CD4-positive, alpha-beta T cell treated with Interleukin-1 beta for 1 hour (primary cell): ENCODE measurements at regions not wholly inside any gene's neighbourhood (a gene's known extent, or its start where the extent isn't known, plus 50 kb on each side); places are given as distances from the start of the nearest gene placed in this dataset.

Experiments
- DNase-seq, 2 donors: peaks; one replicate each; pipeline ENCODE4 v3.0.0-alpha.2; 2020 to 2022

DNA sequence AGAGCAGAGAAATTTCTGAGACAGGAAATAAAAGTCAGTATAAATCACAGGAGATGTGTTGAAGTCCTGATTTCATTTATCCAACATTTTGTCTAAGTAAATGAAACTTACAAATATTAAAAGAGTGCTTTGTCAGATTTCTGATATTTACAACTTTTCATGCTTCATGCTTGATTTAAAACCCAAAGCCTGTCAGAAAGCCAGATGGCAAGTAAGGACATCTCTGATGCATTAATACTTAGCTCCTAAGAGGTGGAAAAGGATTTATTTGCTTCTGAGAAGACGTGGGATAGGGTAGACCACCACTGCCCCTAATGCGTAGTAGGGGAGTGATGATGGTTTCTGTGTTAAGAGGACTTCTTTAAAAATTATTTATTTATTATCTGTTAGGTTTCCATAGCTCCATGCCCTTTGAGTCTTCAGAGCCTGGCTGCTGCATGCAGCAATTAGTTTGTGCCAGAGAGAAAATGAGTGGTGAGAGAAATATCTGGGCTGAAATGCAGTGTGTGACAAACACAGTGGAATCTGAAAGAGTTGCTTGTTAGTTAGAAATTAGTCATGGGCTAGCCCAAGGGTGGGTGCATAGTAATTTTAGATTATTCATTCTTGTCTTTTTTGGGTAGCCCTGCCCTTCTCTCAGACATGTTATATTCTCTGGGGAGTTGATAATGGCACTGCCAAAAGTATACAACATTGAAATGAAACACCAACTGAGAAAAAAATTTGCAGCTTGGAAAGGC lies 333.8 kb downstream of the C4orf33 start:
- DNase-seq: no peak

- DNase-seq: no peak
These were observed 341.4 kb downstream of the C4orf33 start for GRCh38 chr4:129437347-129437746.

DNA sequence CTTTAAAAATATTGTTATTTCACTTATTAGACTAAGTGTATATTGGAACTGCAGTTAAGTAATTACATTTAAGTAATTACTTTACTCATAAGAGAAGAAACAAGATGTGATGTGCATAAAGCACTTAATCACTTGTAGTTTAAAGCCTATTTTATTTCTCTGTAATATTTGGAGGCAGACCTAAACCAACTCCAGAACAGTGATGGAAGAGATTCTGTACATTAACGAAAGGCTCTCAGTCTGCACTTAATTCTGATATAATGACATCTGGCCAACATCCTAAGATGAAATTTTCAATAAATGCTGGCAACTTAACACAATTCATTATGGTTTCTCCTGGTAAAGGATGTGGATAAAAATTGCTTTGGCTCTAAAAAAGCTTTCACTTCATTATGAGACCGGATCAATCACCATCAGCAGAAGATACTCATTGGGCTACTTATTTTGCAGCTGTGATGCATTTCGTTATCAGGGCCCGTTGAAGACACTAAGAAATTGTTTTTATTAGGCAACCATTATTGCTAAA lies 342.6 kb downstream of the C4orf33 start:
- no peak for DNase-seq

- no peak for DNase-seq
These were observed 350.1 kb downstream of the C4orf33 start for GRCh38 chr4:129446074-129446473.

DNA sequence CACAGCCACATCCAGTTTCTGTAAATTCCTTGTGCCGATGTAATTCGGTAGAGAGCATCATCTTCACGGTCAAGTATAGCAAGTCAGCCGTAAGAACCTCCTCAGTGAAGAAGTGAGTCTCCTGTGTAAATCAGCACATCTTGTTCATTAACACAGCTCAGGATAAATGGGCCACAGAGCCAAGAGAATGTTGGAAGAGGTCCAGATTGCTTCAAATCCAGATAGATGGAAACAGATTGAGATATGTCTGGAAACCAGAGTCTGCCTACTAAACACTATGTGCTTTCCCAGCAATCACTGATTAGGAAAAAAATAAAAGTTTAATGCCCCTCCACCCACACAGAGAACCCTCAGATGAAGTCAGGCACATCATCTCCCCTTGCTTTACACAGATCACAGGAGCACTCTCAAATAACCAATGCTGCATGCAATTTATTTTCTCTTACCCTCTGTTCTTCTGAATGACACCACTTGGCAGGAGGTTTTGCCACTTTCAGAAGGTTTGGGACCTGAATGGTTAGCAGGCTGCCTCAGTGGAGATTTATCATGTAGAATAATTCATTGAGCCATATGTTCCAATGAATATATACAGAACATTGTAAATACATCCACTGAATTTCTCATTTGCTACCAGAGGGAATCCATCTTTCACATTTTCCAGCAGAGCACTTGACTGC lies 357.7 kb downstream of the C4orf33 start:
- no peak for DNase-seq

GRCh38 chr4:129455482-129455881 lies 359.5 kb downstream of the C4orf33 start:
- no peak for DNase-seq

GRCh38 chr4:129468624-129469023 lies 372.7 kb downstream of the C4orf33 start:
- DNase-seq: no peak

GRCh38 chr4:129474698-129475097 lies 378.7 kb downstream of the C4orf33 start:
- DNase-seq: no peak

- DNase-seq: no peak
These were observed 385.2 kb downstream of the C4orf33 start for GRCh38 chr4:129481107-129481506.

- no peak for DNase-seq
These were observed 392.5 kb downstream of the C4orf33 start for GRCh38 chr4:129488427-129488826.

DNA sequence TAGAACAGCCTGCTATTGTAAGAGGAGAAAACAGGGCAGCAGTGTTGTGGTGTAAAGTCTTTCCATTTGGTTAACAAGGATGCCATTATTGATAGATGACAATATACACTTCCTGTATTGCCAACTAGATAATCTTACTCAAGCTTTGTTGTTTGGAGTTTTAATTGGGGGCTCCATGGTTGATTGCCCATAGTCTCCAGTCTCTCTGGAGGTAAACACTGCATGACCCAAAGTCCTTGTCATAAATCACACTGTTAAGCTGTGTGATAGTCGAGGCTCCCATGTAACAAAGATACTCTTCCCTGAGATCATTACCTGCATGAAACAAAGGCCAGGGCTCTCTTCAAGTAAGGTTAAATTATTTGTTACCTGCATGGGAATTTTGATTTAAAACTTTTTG lies 394.6 kb downstream of the C4orf33 start:
- DNase-seq: no peak

- no peak for DNase-seq
These were observed 402.7 kb downstream of the C4orf33 start for GRCh38 chr4:129498626-129499025.

- no peak for DNase-seq
These were observed 418.9 kb downstream of the C4orf33 start for GRCh38 chr4:129514852-129515251.

DNA sequence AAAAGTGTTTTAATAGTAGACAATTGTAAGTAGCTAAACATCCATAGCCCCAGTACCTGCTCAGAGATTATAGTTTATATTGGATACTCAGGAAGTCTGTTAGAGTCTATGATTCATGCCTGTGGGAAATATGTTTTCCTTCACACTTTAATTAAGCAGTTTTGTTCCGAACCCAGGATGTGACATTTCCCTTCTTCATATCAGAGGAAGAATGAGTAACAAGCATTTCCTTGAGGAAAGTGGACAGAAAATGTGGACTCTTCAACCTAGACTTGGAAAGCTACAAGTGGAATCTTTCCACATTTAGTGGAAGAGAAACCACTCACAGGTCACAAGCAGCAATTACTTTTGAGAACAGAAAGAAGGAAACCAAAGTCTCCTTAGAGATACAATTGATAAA lies 419.4 kb downstream of the C4orf33 start:
- no peak for DNase-seq

DNA sequence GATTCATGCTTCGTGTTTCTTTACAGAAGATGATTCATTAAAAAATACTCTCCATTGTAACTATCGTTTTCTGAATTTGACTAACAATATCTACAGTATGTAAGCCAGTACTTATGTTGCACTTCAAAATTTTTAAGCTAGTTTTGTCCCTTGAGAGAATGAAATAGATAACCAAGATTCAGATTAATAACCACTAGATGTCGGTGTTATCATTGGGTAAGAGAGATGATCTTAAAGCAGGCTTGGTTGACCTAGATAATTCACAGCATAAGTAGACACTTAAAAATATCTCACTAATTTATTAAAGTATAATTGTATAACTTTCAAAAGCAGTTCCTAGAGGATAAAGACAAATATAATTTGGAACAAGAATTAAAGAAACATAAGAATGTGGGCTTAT lies 430.9 kb downstream of the C4orf33 start:
- no peak for DNase-seq

DNA sequence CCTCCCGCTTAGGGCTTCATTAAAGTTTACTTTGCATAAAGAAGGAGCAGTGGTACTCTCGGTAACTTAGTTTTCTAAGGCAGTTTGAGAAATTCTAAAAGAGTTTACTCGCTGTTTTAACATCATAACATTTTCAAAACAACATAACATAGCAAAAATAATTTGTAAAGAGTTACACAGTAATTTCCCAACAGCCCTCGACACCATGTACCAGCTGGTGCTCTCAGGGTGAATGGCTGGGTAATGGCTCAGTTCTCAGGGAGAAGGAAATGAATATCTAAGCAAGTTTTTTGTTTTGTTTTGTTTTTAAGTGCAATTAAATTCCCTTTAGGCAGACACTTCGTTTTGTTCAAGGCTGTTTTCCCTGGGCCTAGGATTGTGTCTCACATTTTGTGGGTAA lies 435.3 kb downstream of the C4orf33 start:
- DNase-seq: no peak

DNA sequence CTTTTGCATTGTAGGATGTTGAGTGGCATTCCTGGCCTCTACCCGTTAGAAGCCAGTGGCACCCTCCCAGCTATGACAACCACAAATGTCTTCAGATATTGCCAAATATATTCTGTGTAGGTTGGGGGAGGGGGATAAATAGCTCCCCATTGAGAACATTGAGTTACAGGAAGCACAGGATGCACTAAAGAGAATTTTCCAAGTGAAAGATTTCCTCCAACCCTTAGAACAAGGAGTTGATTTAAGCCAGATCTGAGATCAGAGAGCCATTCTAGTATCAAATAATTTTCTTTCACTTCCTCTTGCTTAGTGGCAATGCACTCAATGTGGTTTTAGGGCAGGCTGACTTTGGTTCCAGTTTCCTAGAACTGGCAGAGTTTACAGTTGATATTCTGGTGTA lies 436.6 kb downstream of the C4orf33 start:
- DNase-seq: no peak

DNA sequence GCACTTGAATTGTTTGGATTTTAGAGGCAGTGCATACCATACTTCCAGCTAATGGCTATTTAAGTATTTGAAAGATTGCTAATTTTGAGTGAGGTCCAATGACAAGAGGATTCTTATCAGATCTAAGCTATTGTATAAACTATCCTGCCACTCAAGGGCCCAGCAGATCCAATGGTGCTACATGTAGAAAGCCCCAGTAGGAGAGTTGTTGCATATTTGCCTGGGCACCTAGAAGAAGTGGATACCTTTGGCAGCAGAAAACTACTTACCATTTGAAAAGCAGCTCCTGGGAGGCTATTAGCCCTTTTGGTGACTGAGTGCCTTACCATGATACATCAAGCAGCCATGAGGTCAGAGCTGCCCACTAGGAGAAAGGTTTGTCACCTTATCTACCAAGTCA lies 447.3 kb downstream of the C4orf33 start:
- no peak for DNase-seq

- DNase-seq: no peak
These were observed 449.8 kb downstream of the C4orf33 start for GRCh38 chr4:129545599-129546278.

GRCh38 chr4:129546531-129546930 lies 450.6 kb downstream of the C4orf33 start:
- DNase-seq: no peak

DNA sequence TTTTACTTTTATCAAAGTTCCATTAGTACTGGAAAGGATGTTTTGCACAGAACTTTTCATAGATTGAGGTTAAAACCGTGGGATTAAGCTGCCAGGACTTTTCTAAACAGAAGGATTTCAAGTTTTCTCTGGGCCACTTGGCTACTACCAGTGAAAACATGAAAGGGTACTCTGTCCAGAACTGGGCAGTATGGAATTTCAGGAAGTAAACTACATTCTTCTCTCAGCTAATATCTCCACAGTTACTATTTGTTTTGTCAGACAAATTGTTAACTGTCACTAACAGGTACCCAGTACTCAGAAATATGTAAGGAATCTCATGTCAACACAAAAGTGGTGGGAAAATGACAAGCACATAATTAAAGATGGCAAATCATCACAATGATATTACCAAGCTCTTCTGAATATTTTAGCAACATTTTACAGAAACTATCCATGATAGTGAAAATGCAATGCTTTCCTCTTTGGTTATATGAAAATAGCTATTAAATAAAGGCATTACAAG lies 454.4 kb downstream of the C4orf33 start:
- no peak for DNase-seq

DNA sequence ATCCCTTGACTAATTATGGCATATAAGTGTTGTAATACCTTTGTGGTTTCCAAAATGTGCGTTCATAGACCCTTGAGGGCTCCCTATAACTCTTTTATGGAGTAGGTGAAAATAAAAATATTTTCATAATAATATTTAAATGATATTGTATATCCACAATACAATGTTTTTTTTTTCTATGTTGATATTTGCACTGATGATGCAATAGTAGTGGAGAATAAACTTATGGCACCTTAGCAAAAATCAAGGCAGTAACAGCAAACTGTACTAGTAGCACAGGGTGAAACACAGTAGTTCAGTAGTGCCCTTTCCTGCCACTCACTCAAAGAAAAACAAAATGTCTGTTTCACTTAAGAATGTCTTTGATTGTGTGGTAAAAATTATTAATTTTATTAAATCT lies 465.3 kb downstream of the C4orf33 start:
- DNase-seq: no peak

DNA sequence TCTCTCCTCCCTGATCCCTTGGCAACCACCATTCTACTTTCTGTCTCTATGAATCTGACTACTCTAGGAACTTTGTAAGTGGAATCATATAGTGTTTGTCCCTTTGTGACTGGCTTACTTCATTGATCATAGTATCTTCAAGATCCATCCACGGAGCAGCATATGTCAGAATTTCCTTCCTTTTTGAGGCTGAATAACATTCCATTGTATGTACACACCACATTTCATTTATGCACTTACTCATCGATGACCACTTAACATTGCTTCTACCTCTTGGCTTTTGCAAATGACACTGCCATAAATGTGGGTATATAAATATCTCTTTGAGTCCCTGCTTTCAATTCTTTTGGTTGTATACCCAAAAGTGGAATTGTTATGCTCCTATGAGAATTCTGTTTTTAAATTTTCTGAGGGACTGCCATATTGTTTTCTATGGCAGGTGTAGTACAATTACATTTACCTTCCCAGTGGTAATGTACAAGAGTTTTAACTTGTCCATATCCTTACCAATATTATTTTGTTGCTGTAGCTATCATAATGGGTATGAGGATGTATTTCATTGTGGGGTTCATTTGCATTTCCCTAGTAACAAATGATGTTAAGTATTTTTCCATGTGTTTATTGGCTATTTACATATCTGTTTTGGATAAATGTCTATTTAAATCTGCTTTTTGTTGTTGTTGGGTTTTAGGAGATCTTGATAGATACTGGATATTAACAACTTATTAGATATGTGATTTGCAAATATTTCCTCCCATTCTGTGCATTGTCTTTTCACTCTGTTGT lies 466.1 kb downstream of the C4orf33 start:
- no peak for DNase-seq
